GM21529 (cell line): ENCODE measurements at regions not wholly inside any gene's neighbourhood (a gene's known extent, or its start where the extent isn't known, plus 50 kb on each side); places are given as distances from the start of the nearest gene placed in this dataset.
A peak's percentile ranks its signal among the peaks of the same experiment; 100 is the strongest.
"Not testable (repeated sequence)": the region's sequence is repeated elsewhere in the genome, so short reads cannot be mapped to it uniquely, and the experiment has no call there.

Source experiments
- ATAC-seq: cut with Tn5 transposase; IDR thresholded peaks from one replicate; pipeline ENCODE4 v1.9.1; 2021; ENCODE audit not compliant: unreplicated experiment

GRCh38 chr4:173475751-173476150 is 54.3 kb downstream of the HAND2 start:
- ATAC-seq: no peak

DNA sequence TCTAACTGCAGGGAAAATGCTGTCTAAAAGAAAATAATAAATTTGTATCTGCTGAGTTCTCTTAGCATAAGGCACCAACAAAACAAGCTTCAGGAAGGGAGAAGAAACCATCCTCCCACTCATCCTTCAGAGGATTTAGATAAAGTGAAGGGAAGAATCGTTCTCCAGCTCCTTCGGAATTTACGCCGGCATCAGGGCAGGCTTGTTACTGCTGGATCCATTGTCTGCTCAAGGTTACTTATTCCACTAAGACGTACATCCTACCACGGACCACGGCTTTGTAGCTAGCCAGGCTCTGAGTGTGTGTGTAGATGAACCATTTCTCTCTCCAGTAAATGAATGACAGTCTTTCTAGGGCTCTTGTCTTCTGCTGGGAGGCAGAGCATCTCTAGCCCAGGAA is 60.4 kb downstream of the HAND2 start:
- ATAC-seq: no peak

DNA sequence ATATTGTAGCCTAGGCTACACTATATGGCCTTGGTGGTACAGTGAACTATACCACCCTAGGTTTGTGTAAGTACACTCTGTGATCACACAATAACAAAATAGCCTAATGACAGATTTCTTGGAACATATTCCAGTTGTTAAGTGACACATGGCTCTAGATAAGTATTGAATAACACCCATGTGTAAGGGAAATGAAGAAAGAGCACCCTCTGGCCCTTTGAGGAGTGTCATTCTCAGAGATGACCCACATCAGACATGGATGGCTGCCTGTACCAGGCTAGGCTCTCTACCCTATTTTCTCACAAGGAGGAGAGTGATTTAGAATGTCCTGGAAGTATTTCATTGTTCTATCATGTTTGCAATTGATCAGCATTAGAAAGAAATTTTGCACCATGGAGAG is 61.7 kb downstream of the HAND2 start:
- ATAC-seq: no peak

- no peak for ATAC-seq
Observed at GRCh38 chr4:173466101-173466500, 63.9 kb downstream of the HAND2 start.

GRCh38 chr4:173464481-173464880 is 65.5 kb downstream of the HAND2 start:
- ATAC-seq: no peak

- ATAC-seq: no peak
Observed at GRCh38 chr4:173463816-173464215, 64.9 kb upstream of the SCRG1 start.

GRCh38 chr4:173461170-173461569 is 62.3 kb upstream of the SCRG1 start:
- ATAC-seq: no peak

GRCh38 chr4:173459857-173460256 is 60.9 kb upstream of the SCRG1 start:
- no peak for ATAC-seq

DNA sequence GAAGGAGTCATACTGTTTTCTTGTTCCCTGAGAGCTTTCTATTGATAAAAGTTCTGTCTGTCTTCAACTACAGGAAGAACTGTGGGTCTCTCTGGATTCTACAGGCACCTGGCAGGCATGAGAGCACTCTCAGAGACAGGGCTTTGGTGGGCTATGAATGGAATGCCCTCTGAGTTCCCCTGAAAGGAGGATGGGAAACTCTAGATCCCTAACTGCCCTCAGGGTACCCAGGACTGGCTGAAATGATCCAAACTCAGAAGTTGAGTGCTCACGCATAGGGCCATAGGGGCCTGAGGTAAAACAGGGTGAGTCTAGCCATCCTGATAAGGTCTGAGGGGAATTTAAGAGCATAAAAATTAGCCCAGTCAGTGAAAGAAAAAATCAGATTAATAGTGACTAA is 59.0 kb upstream of the SCRG1 start:
- no peak for ATAC-seq

- ATAC-seq: not testable (repeated sequence)
Observed at GRCh38 chr4:173451435-173451834, 52.5 kb upstream of the SCRG1 start.

GRCh38 chr4:173450281-173450680 is 51.4 kb upstream of the SCRG1 start:
- no peak for ATAC-seq

DNA sequence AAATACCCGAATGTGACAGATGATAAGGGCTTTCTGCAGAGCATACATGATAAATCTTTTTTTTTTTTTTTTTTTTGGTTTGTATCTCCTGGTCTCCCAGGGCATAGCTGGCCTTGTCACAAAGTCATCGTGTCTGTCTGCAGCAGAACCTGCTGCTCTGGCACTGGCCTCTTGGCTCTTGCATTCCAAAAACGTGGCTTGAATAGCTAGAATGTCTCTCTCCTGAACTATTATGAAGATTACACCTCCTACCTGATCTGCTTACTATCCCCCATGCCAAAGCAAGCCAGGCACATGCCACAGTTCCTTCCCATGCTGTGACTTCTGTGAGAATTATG is 50.4 kb upstream of the SCRG1 start:
- ATAC-seq: no peak

DNA sequence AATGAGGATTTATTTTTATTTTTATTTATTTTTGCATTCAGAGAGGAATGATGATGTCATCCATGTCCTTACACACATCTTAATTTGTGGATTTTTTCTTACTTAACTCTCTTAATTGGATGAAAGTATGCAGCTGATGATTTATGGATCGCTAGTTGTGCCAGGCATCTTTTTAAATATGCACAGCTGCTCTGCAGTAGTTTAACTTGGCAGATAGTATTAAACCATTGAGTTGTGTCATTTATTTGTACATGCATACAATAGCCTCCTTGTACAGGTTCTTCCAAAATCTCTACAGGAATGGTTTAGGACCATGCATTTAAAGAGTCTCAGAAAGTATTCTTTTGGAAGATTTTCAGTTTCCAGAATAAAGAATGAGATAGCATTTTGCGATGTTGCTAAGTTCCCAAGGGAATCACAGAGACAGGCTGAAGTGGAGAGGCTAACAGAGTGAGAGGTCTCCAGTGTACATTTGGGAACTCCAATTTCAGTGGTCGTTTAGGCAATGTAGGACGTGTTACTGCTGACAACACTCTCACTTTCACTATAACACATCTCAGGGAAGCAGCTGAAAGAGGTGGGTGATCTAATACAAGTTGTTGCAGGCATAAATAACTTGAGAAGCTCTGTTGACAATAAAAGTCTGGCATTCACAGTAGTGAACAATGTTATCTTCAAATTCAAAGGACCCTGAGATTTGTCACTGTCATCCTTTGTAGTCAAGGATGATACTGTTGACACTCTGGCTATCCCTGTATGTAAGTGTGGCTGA is 49.9 kb upstream of the SCRG1 start:
- ATAC-seq: peak; percentile 70
